HepG2 (cell line): ENCODE measurements at regions not wholly inside any gene's neighbourhood (a gene's known extent, or its start where the extent isn't known, plus 50 kb on each side); places are given as distances from the start of the nearest gene placed in this dataset.

Experiments
- ATAC-seq: fragments of 200-7000 bp; cut with Tn5 transposase; 3 replicates; pipeline ENCODE4 v1.9.1; 2020; ENCODE audit warnings: mild to moderate bottlenecking, moderate library complexity
- BruUV-seq: library from RNA; stranded (reverse); fragments of 400-500 nt; replicated peaks from 2 replicates; lab custom pipeline; 2021; lab: Mats Ljungman, UMichigan
- CTCF ChIA-PET: fragments of 300-600 bp; formaldehyde crosslinking; extraction: SDS; loops from one replicate; lab custom pipeline; 2021; ENCODE audit warnings: low total read pairs, inconsistent platforms, low intra/inter-chr PET ratio; lab: Yijun Ruan, JAX
- POLR2A ChIA-PET: fragments of 350-600 bp; sonication (Branson Sonifier 250); formaldehyde crosslinking; loops from one replicate; lab custom pipeline; 2020; ENCODE audit warnings: antibody characterized with exemption, inconsistent platforms; lab: Yijun Ruan, JAX
- DNase-seq: peaks from one replicate; pipeline ENCODE4 v3.0.0-alpha.2; 2015; ENCODE audit warnings: low spot score
- FAIRE-seq: peaks from 3 replicates; lab custom pipeline; 2011; peaks lifted over from hg19 to GRCh38; lab: Jason Lieb, UNC
- H2AFZ ChIP-seq: one replicate; pipeline ENCODE4 v1.6.1; 2011; ENCODE audit warnings: low read length, inconsistent platforms
- H3K27ac ChIP-seq: fragments of 300-600 bp; 3 replicates; pipeline ENCODE4 v1.8.0; 2011; ENCODE audit warnings: mixed run types, mild to moderate bottlenecking, mixed read lengths, low read length, inconsistent platforms; ENCODE audit not compliant: insufficient read depth; ENCODE audit errors: extremely low read length
- H3K27me3 ChIP-seq, 2 experiments: fragments of 200-600 bp in 1 of 2; 2 replicates in 1 of 2; 3 replicates in 1 of 2; pipeline versions ENCODE4 v1.6.0 to v1.8.0; 2011; ENCODE audit warnings: low read length in 2 of 2, mild to moderate bottlenecking in 2 of 2, moderate library complexity in 2 of 2, inconsistent platforms in 1 of 2; ENCODE audit not compliant: insufficient read depth in 2 of 2, control insufficient read depth in 1 of 2
- H3K36me3 ChIP-seq, 2 experiments: fragments of 200-600 bp in 1 of 2; replicated peaks in 1 of 2; 2 replicates in 1 of 2; 3 replicates in 1 of 2; pipeline versions ENCODE4 v1.5.1 to v1.8.0; 2011; ENCODE audit warnings: low read length in 2 of 2, inconsistent platforms in 1 of 2; ENCODE audit not compliant: insufficient read depth in 2 of 2, control insufficient read depth in 1 of 2
- H3K4me1 ChIP-seq: 2 replicates; pipeline ENCODE4 v1.5.1; 2012; ENCODE audit warnings: low read length, inconsistent platforms; ENCODE audit not compliant: insufficient read depth
- H3K4me2 ChIP-seq: 2 replicates; pipeline ENCODE4 v1.6.0; 2011; ENCODE audit warnings: low read depth, low read length, inconsistent platforms
- H3K4me3 ChIP-seq, 3 experiments: fragments of 200-600 bp in 1 of 3; sonication (generic), shearing (Covaris generic) in 1 of 3; replicated peaks in 1 of 3; 2 replicates each; pipeline ENCODE4 v1.5.1; 2011 to 2016; ENCODE audit warnings: low read length in 3 of 3, inconsistent platforms in 2 of 3, low read depth in 2 of 3, mild to moderate bottlenecking in 2 of 3, control low read depth in 1 of 3, mixed read lengths in 1 of 3; ENCODE audit not compliant: insufficient read depth in 1 of 3
- H3K79me2 ChIP-seq: one replicate; pipeline ENCODE4 v1.6.1; 2011; ENCODE audit warnings: low read length, inconsistent platforms; ENCODE audit not compliant: insufficient read depth
- H3K9ac ChIP-seq: 2 replicates; pipeline ENCODE4 v1.6.0; 2011; ENCODE audit warnings: mild to moderate bottlenecking, low read depth, low read length, inconsistent platforms; ENCODE audit not compliant: insufficient read depth
- H3K9me3 ChIP-seq: 2 replicates; pipeline ENCODE4 v1.5.1; 2012; ENCODE audit warnings: mild to moderate bottlenecking, low read length
- H4K20me1 ChIP-seq: 2 replicates; pipeline ENCODE4 v1.6.0; 2011; ENCODE audit warnings: inconsistent platforms, mild to moderate bottlenecking, low read length, moderate library complexity; ENCODE audit not compliant: insufficient read depth
- DNMT1 ChIP-seq: sonication (generic); formaldehyde crosslinking; IDR thresholded peaks from 2 replicates; pipeline ENCODE4 v1.5.1; 2020; ENCODE audit warnings: mild to moderate bottlenecking, missing genetic modification reagents
- HMG20A ChIP-seq: IDR thresholded peaks from 2 replicates; pipeline ENCODE4 v1.6.1; 2016; ENCODE audit warnings: borderline replicate concordance
- HOXA5 ChIP-seq: sonication (generic); formaldehyde crosslinking; IDR thresholded peaks from 2 replicates; pipeline ENCODE4 v1.4.0; 2020; ENCODE audit warnings: missing genetic modification reagents
- IKZF5 ChIP-seq: IDR thresholded peaks from 2 replicates; pipeline ENCODE4 v1.6.1; 2018; ENCODE audit warnings: missing genetic modification reagents, mild to moderate bottlenecking, missing compliant biosample characterization
- ZIK1 ChIP-seq: sonication (generic); formaldehyde crosslinking; IDR thresholded peaks from 2 replicates; pipeline ENCODE4 v1.5.0; 2020; ENCODE audit warnings: mild to moderate bottlenecking, low read depth, missing genetic modification reagents, borderline replicate concordance
- WGBS: methylation state at CpG from one replicate; pipeline ENCODE4 v1.1.6; 2017; ENCODE audit warnings: low lambda C conversion rate; 5-methylcytosine and 5-hydroxymethylcytosine counted together
- in situ Hi-C: cut with HindIII; loops from 2 replicates; pipeline ENCODE4 v1.10.0; 2017; ENCODE audit warnings: low pct_unique_long_range_greater_than_20kb; ENCODE audit not compliant: extremely low pct_ligation_motif_present
- intact Hi-C: fragments of 100-400 bp; cut with micrococcal nuclease; formaldehyde crosslinking; loops from one replicate; pipeline ENCODE4 v1.10.0; 2022; ENCODE audit not compliant: unreplicated experiment
- TF ChIP-seq, protein P1 (sequence below): sonication (generic); formaldehyde crosslinking; IDR thresholded peaks from 2 replicates; pipeline ENCODE4 v1.8.0; 2022; ENCODE audit warnings: mild to moderate bottlenecking, missing genetic modification reagents, borderline replicate concordance

GRCh38 chr1:4010284-4010683 is 110.2 kb upstream of the C1orf174 start (continued):
- TF ChIP-seq IKZF5 (CRISPR knock-in tag) (no peak), HOXA5 (CRISPR knock-in tag) (no peak), HMG20A (no peak)
- TF ChIP-seq, protein P1, sequence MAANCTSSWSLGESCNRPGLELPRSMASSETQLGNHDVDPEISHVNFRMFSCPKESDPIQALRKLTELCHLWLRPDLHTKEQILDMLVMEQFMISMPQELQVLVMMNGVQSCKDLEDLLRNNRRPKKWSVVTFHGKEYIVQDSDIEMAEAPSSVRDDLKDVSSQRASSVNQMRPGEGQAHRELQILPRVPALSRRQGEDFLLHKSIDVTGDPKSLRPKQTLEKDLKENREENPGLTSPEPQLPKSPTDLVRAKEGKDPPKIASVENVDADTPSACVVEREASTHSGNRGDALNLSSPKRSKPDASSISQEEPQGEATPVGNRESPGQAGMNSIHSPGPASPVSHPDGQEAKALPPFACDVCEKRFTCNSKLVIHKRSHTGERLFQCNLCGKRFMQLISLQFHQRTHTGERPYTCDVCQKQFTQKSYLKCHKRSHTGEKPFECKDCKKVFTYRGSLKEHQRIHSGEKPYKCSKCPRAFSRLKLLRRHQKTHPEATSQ (CRISPR knock-in tag): no peak

DNA sequence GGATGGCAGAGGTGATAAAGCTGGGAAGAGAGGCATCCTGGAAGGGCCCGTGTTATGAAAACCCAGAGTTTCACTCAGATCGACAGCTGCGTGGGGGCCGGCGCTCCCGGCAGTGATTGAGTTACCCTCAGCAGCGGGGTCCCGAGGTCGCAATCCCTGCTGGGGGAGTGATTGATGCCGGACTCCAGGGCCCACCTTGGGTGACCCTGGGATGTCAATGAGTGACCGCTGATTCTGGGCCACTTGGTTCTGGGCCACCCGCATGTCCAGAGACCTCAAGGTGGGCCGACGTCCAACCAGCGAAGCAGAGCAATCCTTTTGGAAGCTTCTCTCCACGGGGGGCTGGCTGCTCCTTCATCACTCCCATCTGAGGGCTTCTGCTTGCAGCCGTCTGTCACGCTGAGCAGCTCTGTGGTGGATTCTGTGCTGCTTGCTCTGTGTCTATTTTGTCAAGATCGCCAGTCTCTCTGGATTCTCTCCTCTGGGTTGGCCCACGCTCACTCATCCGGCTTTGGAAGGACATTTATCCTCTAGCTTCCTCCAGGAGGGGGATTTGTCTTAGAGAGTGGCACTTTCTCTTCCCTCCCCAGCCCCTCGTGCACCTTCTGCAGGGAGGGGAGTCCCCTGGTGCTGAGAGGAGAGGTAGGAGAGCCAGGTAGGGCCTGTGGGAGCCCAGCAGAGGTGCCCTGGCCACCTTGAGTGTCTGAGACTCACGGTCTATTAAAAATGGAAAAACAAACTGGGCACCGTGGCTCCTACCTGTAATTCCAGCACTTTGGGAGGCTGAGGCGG is 110.9 kb upstream of the C1orf174 start:
- Histone ChIP-seq H3K9me3 (no peaks in the 10 kb centered on the region), H3K27me3 (peaks cover 1 to 19% of the 10 kb centered on the region in 2 experiments; a peak in 4 of 5 replicates), H3K27ac (no peak overlapping the region), H3K36me3 (no peaks in the 10 kb centered on the region), H4K20me1 (no peaks in the 10 kb centered on the region), H3K79me2 (no peaks in the 10 kb centered on the region), H3K4me2 (no peak overlapping the region), H3K4me1 (no peaks in the 10 kb centered on the region), H3K9ac (no peak overlapping the region), H2AFZ (no peak overlapping the region), H3K4me3 (no peak overlapping the region)
- ATAC-seq (no peak), FAIRE-seq (no peak), DNase-seq (no peak)
- in situ Hi-C loops (no loop called here), intact Hi-C loops (no loop called here)
- BruUV-seq: no TSS peak
- TF ChIP-seq DNMT1 (CRISPR knock-in tag): no peak
- no peak for TF ChIP-seq ZIK1
- CTCF ChIA-PET: no interaction called here
- POLR2A ChIA-PET: no interaction called here
- WGBS: 27% methylated on average over 19 of the region's 25 CpGs
